ENCODE measurements at regions not wholly inside any gene's neighbourhood (a gene's known extent, or its start where the extent isn't known, plus 50 kb on each side); places are given as distances from the start of the nearest gene placed in this dataset.

DNA sequence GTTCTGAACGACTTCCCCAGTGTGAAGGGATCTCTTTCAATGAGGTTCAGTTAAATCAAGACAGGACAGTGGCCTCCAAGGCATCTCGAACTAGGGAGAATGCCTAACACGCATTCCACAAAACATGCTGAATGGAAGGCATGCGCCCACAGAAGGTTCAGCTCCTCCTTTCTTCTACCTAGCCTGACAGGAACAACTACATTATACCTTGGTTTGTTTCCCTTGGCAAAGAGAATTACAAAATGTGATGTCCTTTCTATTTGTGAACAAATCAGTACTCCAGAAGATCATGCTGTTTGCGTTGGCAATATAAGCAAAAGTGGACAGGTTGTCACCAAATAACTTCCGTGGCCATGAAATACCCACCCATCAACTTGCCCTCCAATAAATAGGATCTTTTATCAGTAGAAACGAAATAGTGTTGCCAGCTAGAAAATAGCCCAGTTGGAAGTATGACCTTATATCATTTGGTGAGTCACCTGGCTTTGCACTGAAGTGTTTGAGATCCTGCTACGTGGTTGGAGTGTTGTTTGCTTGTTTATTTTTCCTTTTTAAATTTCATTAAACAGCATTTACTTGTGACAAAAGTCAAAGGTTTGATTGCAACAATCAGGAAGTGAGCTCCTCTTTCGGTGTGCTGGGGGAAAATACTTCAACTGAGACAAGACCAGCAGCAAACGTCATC is 117.0 kb upstream of the FAM204A start:
- no peak for TF ChIP-seq EP300 (IDR thresholded peaks at IDR 0.05; ENCODE audit: borderline replicate concordance)
- TF ChIP-seq CEBPB (IDR thresholded peaks at IDR 0.05) = no peak
- no peak for TF ChIP-seq CREB1 (IDR thresholded peaks at IDR 0.05; ENCODE audit: low read depth)
- TF ChIP-seq TEAD4 (IDR thresholded peaks at IDR 0.05) = no peak
- no peak for TF ChIP-seq EGR1 (IDR thresholded peaks at IDR 0.05)
- TF ChIP-seq TCF12 (IDR thresholded peaks at IDR 0.05; ENCODE audit: low read depth) = no peak
- TF ChIP-seq YY1 (IDR thresholded peaks at IDR 0.05; ENCODE audit: low read depth) = no peak
- no peak for TF ChIP-seq FOXM1 (IDR thresholded peaks at IDR 0.05; ENCODE audit: borderline replicate concordance, low read depth)

DNA sequence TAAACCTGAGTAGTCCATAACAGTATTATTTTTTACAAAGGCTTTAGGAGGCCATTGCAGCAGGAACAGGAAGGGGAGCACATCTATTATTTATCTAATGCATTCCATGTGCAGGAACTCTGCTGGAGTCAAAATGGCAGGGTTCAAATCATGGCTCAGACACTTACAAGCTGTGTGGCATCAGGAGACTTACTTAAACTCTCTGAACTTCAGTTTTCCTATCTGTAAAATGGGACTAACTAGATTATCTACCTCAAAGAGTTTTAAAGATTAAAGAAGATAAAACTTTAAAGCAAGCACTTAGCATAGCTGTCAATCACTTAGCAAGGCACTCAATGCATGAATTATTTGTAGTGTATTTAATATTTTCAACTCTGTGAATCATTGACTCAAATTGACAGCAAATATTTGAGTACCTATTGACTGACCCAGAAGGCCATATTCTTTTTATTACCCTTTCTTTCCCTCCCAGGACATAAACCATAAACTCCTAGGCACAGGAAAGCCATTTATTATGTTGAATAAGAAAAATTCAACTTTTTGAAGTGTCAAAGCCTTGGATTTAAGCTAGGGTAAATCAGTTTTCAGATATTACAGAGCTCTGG is 115.8 kb upstream of the FAM204A start:
- no peak for TF ChIP-seq TAF1 (IDR thresholded peaks at IDR 0.05; ENCODE audit: low read depth)

DNA sequence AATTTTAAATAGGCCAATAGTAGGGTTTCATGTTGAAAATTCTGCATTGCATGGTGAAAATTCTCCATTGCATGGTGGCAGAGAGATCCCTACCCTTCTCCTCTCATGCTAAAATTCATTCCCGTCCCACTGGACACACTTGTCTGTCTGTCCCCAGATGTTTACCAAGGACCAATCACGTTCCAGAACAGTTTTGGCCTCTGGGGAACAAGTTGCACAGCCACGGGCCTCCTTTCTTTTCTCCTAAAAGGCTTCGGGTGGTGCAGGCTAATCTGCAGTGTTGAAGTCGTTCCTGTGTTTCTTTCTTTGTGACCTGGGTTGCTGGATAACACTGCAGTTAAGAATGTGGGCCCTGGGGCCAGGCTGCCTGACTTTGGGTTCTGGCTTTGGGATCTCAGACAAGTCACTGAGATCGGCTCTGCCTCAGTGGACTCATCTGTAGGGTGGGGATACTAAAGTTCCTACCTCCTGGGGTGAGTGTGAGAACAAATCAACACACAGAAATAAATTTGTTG is 113.1 kb upstream of the FAM204A start:
- TF ChIP-seq ZBTB7A (IDR thresholded peaks at IDR 0.05; ENCODE audit: low read depth) (no peak), YY1 (IDR thresholded peaks at IDR 0.05; ENCODE audit: low read depth) (no peak), TCF12 (IDR thresholded peaks at IDR 0.05; ENCODE audit: low read depth) (no peak), EP300 (IDR thresholded peaks at IDR 0.05; ENCODE audit: borderline replicate concordance) (no peak), RAD21 (IDR thresholded peaks at IDR 0.05; ENCODE audit: low read depth) (no peak), TAF1 (IDR thresholded peaks at IDR 0.05; ENCODE audit: low read depth) (no peak), NFIC (IDR thresholded peaks at IDR 0.05) (no peak), FOXM1 (IDR thresholded peaks at IDR 0.05; ENCODE audit: borderline replicate concordance, low read depth) (no peak), CEBPB (IDR thresholded peaks at IDR 0.05) (no peak), TEAD4 (IDR thresholded peaks at IDR 0.05) (no peak), EGR1 (IDR thresholded peaks at IDR 0.05) (no peak), CREB1 (IDR thresholded peaks at IDR 0.05; ENCODE audit: low read depth) (no peak)
- TF ChIP-seq, protein P1, sequence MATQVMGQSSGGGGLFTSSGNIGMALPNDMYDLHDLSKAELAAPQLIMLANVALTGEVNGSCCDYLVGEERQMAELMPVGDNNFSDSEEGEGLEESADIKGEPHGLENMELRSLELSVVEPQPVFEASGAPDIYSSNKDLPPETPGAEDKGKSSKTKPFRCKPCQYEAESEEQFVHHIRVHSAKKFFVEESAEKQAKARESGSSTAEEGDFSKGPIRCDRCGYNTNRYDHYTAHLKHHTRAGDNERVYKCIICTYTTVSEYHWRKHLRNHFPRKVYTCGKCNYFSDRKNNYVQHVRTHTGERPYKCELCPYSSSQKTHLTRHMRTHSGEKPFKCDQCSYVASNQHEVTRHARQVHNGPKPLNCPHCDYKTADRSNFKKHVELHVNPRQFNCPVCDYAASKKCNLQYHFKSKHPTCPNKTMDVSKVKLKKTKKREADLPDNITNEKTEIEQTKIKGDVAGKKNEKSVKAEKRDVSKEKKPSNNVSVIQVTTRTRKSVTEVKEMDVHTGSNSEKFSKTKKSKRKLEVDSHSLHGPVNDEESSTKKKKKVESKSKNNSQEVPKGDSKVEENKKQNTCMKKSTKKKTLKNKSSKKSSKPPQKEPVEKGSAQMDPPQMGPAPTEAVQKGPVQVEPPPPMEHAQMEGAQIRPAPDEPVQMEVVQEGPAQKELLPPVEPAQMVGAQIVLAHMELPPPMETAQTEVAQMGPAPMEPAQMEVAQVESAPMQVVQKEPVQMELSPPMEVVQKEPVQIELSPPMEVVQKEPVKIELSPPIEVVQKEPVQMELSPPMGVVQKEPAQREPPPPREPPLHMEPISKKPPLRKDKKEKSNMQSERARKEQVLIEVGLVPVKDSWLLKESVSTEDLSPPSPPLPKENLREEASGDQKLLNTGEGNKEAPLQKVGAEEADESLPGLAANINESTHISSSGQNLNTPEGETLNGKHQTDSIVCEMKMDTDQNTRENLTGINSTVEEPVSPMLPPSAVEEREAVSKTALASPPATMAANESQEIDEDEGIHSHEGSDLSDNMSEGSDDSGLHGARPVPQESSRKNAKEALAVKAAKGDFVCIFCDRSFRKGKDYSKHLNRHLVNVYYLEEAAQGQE (IDR thresholded peaks at IDR 0.05; ENCODE audit: low read depth) = no peak
- TF ChIP-seq, protein P2, sequence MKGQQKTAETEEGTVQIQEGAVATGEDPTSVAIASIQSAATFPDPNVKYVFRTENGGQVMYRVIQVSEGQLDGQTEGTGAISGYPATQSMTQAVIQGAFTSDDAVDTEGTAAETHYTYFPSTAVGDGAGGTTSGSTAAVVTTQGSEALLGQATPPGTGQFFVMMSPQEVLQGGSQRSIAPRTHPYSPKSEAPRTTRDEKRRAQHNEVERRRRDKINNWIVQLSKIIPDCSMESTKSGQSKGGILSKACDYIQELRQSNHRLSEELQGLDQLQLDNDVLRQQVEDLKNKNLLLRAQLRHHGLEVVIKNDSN (IDR thresholded peaks at IDR 0.05) = no peak
- TF ChIP-seq, protein P3, sequence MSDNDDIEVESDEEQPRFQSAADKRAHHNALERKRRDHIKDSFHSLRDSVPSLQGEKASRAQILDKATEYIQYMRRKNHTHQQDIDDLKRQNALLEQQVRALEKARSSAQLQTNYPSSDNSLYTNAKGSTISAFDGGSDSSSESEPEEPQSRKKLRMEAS (IDR thresholded peaks at IDR 0.05) = no peak

DNA sequence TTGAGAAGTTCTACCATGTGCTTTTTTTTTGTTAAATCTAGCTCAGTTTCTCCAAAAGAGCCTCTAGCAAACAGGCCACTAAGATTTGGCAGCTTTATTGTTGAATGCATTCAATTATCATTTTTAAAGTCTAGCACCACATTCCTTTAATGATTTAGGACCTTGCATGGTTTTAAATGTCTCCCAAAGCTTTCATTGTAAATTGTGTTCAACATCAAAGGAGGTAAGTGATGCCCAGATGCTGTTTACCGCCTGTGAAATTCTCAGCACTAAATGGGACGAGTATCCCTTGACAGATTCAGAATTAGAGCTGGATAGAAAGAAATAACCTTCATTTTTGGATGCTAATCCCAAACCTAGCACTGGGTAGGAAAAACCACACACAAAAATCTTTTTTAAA is 112.1 kb upstream of the FAM204A start:
- TF ChIP-seq TCF12 (IDR thresholded peaks at IDR 0.05; ENCODE audit: low read depth) = no peak
- TF ChIP-seq FOXM1 (IDR thresholded peaks at IDR 0.05; ENCODE audit: borderline replicate concordance, low read depth) = no peak
- TF ChIP-seq, protein P1 (IDR thresholded peaks at IDR 0.05; ENCODE audit: low read depth) = no peak
- no peak for TF ChIP-seq TAF1 (IDR thresholded peaks at IDR 0.05; ENCODE audit: low read depth)
- no peak for TF ChIP-seq TEAD4 (IDR thresholded peaks at IDR 0.05)
- no peak for TF ChIP-seq EGR1 (IDR thresholded peaks at IDR 0.05)
- TF ChIP-seq NFIC (IDR thresholded peaks at IDR 0.05) = no peak
- TF ChIP-seq, protein P3 (IDR thresholded peaks at IDR 0.05) = no peak
- TF ChIP-seq RAD21 (IDR thresholded peaks at IDR 0.05; ENCODE audit: low read depth) = no peak
- no peak for TF ChIP-seq ZBTB7A (IDR thresholded peaks at IDR 0.05; ENCODE audit: low read depth)
- TF ChIP-seq CEBPB (IDR thresholded peaks at IDR 0.05) = no peak
- TF ChIP-seq YY1 (IDR thresholded peaks at IDR 0.05; ENCODE audit: low read depth) = no peak
- no peak for TF ChIP-seq EP300 (IDR thresholded peaks at IDR 0.05; ENCODE audit: borderline replicate concordance)
- no peak for TF ChIP-seq CREB1 (IDR thresholded peaks at IDR 0.05; ENCODE audit: low read depth)
- TF ChIP-seq, protein P2 (IDR thresholded peaks at IDR 0.05) = no peak

DNA sequence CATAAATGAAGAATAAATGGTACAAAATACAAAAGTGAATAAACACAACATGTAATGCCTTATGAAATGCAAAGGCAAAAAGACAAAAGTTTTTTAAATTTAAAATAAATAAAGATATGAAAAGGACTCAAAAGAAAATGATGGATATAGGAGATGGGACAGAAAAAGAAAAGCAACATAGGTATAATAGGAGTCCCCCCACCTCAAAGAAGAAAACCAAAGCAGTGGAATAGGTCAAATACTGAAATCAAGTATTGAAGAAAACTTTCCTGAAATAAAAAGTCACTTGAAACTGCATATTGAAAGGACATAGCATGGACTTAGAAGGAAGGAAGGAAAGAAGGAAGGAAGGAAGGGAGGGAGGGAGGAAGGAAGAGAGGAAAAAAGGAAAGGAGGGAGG is 110.0 kb upstream of the FAM204A start:
- TF ChIP-seq CEBPB (IDR thresholded peaks at IDR 0.05) (no peak), FOXM1 (IDR thresholded peaks at IDR 0.05; ENCODE audit: borderline replicate concordance, low read depth) (no peak), TCF12 (IDR thresholded peaks at IDR 0.05; ENCODE audit: low read depth) (no peak), EGR1 (IDR thresholded peaks at IDR 0.05) (no peak), EP300 (IDR thresholded peaks at IDR 0.05; ENCODE audit: borderline replicate concordance) (no peak), TAF1 (IDR thresholded peaks at IDR 0.05; ENCODE audit: low read depth) (no peak), NFIC (IDR thresholded peaks at IDR 0.05) (no peak), RAD21 (IDR thresholded peaks at IDR 0.05; ENCODE audit: low read depth) (no peak), ZBTB7A (IDR thresholded peaks at IDR 0.05; ENCODE audit: low read depth) (no peak), YY1 (IDR thresholded peaks at IDR 0.05; ENCODE audit: low read depth) (no peak), TEAD4 (IDR thresholded peaks at IDR 0.05) (no peak), CREB1 (IDR thresholded peaks at IDR 0.05; ENCODE audit: low read depth) (no peak)
- TF ChIP-seq, protein P3 (IDR thresholded peaks at IDR 0.05) = no peak
- TF ChIP-seq, protein P1 (IDR thresholded peaks at IDR 0.05; ENCODE audit: low read depth) = no peak
- TF ChIP-seq, protein P2 (IDR thresholded peaks at IDR 0.05) = no peak
